ENCODE measurements at regions not wholly inside any gene's neighbourhood (a gene's known extent, or its start where the extent isn't known, plus 50 kb on each side); places are given as distances from the start of the nearest gene placed in this dataset.
"Not testable (repeated sequence)": the region's sequence is repeated elsewhere in the genome, so short reads cannot be mapped to it uniquely, and the experiment has no call there.

- no peak for DNase-seq (ENCODE audit: low read depth in 2 of 2)
Measured at GRCh38 chr13:26896986-26897668, 136.5 kb upstream of the GPR12 start.

- no peak for DNase-seq (ENCODE audit: low read depth in 2 of 2)
Measured at GRCh38 chr13:26895808-26896466, 135.4 kb upstream of the GPR12 start.

- no peak for DNase-seq (ENCODE audit: low read depth in 2 of 2)
Measured at GRCh38 chr13:26895081-26895807, 134.7 kb upstream of the GPR12 start.

- no peak for DNase-seq (ENCODE audit: low read depth in 2 of 2)
Measured at GRCh38 chr13:26888632-26889031, 128.0 kb upstream of the GPR12 start.

- DNase-seq (ENCODE audit: low read depth in 2 of 2): no peak
Measured at GRCh38 chr13:26887594-26887993, 127.0 kb upstream of the GPR12 start.

- no peak for DNase-seq (ENCODE audit: low read depth in 2 of 2)
Measured at GRCh38 chr13:26883613-26884257, 123.1 kb upstream of the GPR12 start.

GRCh38 chr13:26882731-26883130 is 122.1 kb upstream of the GPR12 start:
- DNase-seq (ENCODE audit: low read depth in 2 of 2): no peak

- no peak for DNase-seq (ENCODE audit: low read depth in 2 of 2)
Measured at GRCh38 chr13:26881154-26881553, 120.6 kb upstream of the GPR12 start.

GRCh38 chr13:26880735-26881134 is 120.1 kb upstream of the GPR12 start:
- no peak for DNase-seq (ENCODE audit: low read depth in 2 of 2)

GRCh38 chr13:26878438-26878837 is 117.9 kb upstream of the GPR12 start:
- no peak for DNase-seq (ENCODE audit: low read depth in 2 of 2)

- DNase-seq (ENCODE audit: low read depth in 2 of 2): no peak
Measured at GRCh38 chr13:26873386-26873698, 112.8 kb upstream of the GPR12 start.

GRCh38 chr13:26872525-26873385 is 112.2 kb upstream of the GPR12 start:
- peak in 1 of 2 experiments; percentile 6 for DNase-seq (ENCODE audit: low read depth in 2 of 2)

GRCh38 chr13:26867451-26868091 is 107.0 kb upstream of the GPR12 start:
- DNase-seq (ENCODE audit: low read depth in 2 of 2): no peak

- DNase-seq (ENCODE audit: low read depth in 2 of 2): no peak
Measured at GRCh38 chr13:26864576-26864975, 104.0 kb upstream of the GPR12 start.

GRCh38 chr13:26861941-26862340 is 101.4 kb upstream of the GPR12 start:
- DNase-seq (ENCODE audit: low read depth in 2 of 2): no peak

GRCh38 chr13:26855921-26856320 is 95.3 kb upstream of the GPR12 start:
- DNase-seq (ENCODE audit: low read depth in 2 of 2): no peak

GRCh38 chr13:26855071-26855470 is 94.5 kb upstream of the GPR12 start:
- no peak for DNase-seq (ENCODE audit: low read depth in 2 of 2)

GRCh38 chr13:26853323-26853722 is 92.7 kb upstream of the GPR12 start:
- DNase-seq (ENCODE audit: low read depth in 2 of 2): no peak

- DNase-seq (ENCODE audit: low read depth in 2 of 2): no peak
Measured at GRCh38 chr13:26847281-26847680, 86.7 kb upstream of the GPR12 start.

GRCh38 chr13:26845063-26845462 is 84.5 kb upstream of the GPR12 start:
- not testable (repeated sequence) for DNase-seq (ENCODE audit: low read depth in 2 of 2)

GRCh38 chr13:26839682-26840081 is 79.1 kb upstream of the GPR12 start:
- no peak for DNase-seq (ENCODE audit: low read depth in 2 of 2)
